Endodermal cell (in vitro differentiated cells): ENCODE measurements at regions not wholly inside any gene's neighbourhood (a gene's known extent, or its start where the extent isn't known, plus 50 kb on each side); places are given as distances from the start of the nearest gene placed in this dataset.

Source experiments
- DNase-seq: peaks from one replicate; pipeline ENCODE4 v3.0.0-alpha.2; 2017
- H3K27ac ChIP-seq: 2 replicates; pipeline ENCODE4 v1.5.1; 2013; ENCODE audit warnings: mild to moderate bottlenecking, low read depth, low read length, moderate library complexity
- H3K27me3 ChIP-seq: 2 replicates; pipeline ENCODE4 v1.6.1; 2013; ENCODE audit warnings: mild to moderate bottlenecking, low read length, moderate library complexity; ENCODE audit not compliant: insufficient read depth, control insufficient read depth, poor library complexity, severe bottlenecking
- H3K36me3 ChIP-seq: 2 replicates; pipeline ENCODE4 v1.7.0; 2013; ENCODE audit warnings: mild to moderate bottlenecking, low read length, moderate library complexity; ENCODE audit not compliant: control insufficient read depth, insufficient read depth
- H3K4me1 ChIP-seq: one replicate; pipeline ENCODE4 v1.7.0; 2013; ENCODE audit warnings: low read length; ENCODE audit not compliant: control insufficient read depth, insufficient read depth
- H3K4me3 ChIP-seq: 2 replicates; pipeline ENCODE4 v1.5.1; 2013; ENCODE audit warnings: mild to moderate bottlenecking, low read length, moderate library complexity
- H3K9ac ChIP-seq: 2 replicates; pipeline ENCODE4 v1.6.1; 2013; ENCODE audit warnings: mild to moderate bottlenecking, low read length, moderate library complexity; ENCODE audit not compliant: poor library complexity, severe bottlenecking; ENCODE audit errors: extremely low read depth
- H3K9me3 ChIP-seq: 2 replicates; pipeline ENCODE4 v1.6.1; 2013; ENCODE audit warnings: mild to moderate bottlenecking, low read length, moderate library complexity; ENCODE audit not compliant: control insufficient read depth
- H3K27ac Mint-ChIP-seq: 2 replicates; pipeline ENCODE4 v1.8.0; 2020; ENCODE audit warnings: mixed read lengths
- H3K27me3 Mint-ChIP-seq: 2 replicates; pipeline ENCODE4 v1.8.0; 2021; ENCODE audit warnings: mild to moderate bottlenecking, mixed read lengths; ENCODE audit not compliant: insufficient read depth
- H3K36me3 Mint-ChIP-seq: 2 replicates; pipeline ENCODE4 v1.8.0; 2020; ENCODE audit warnings: low read depth, mixed read lengths
- H3K4me1 Mint-ChIP-seq: 2 replicates; pipeline ENCODE4 v1.8.0; 2020; ENCODE audit warnings: mixed read lengths
- H3K4me3 Mint-ChIP-seq: 2 replicates; pipeline ENCODE4 v1.8.0; 2020; ENCODE audit warnings: mild to moderate bottlenecking, moderate library complexity, mixed read lengths
- H3K9me3 Mint-ChIP-seq: 2 replicates; pipeline ENCODE4 v1.8.0; 2020; ENCODE audit warnings: mild to moderate bottlenecking, mixed read lengths
- WGBS, 2 experiments: methylation state at CpG; one replicate each; pipeline versions ENCODE4 v1.1.5 to v1.1.7; 2013; ENCODE audit warnings: missing lambda C conversion rate in 2 of 2, mixed read lengths in 1 of 2; ENCODE audit not compliant: insufficient coverage in 1 of 2, insufficient read length in 1 of 2; 5-methylcytosine and 5-hydroxymethylcytosine counted together
- TF ChIP-seq, protein P1 (sequence below): fragments of 200-600 bp; sonication (generic); conservative IDR thresholded peaks from 2 replicates; pipeline ENCODE4 v1.5.0; 2021; ENCODE audit warnings: antibody characterized with exemption, mild to moderate bottlenecking

DNA sequence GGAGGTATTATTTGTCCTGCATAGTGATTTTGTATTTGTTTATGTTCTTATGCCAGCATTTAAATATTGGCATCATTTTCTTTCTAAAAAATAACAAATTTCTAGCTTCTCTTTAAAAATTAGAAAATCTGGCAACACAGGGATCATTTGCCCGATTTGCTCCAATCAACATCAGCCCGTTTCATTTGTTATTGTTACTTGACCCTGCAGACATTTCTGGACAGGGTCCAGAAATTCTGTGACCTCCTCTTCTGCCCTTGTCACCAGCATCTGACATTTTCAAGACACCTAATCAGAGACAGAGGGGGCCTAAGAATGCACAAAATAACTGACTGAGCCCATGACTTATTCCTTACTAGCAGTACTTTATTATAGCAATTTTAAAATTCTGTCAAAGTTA is 253.3 kb downstream of the MREG start:
- Histone ChIP-seq H3K9me3 (peaks cover 4% of the 10 kb centered on the region), H3K4me1 (no peaks in the 10 kb centered on the region), H3K27ac (no peak overlapping the region), H3K27me3 (no peaks in the 10 kb centered on the region), H3K9ac (no peak overlapping the region), H3K4me3 (no peak overlapping the region), H3K36me3 (no peaks in the 10 kb centered on the region)
- Mint-ChIP-seq H3K4me3 (no peak overlapping the region), H3K27me3 (no peaks in the 10 kb centered on the region), H3K36me3 (peaks cover 5% of the 10 kb centered on the region), H3K4me1 (no peaks in the 10 kb centered on the region), H3K27ac (no peak overlapping the region), H3K9me3 (peaks cover 8% of the 10 kb centered on the region)
- 94 to 97% methylated on average over 2 of the region's 2 CpGs for WGBS, 2 experiments
- no peak for DNase-seq
- TF ChIP-seq, protein P1, sequence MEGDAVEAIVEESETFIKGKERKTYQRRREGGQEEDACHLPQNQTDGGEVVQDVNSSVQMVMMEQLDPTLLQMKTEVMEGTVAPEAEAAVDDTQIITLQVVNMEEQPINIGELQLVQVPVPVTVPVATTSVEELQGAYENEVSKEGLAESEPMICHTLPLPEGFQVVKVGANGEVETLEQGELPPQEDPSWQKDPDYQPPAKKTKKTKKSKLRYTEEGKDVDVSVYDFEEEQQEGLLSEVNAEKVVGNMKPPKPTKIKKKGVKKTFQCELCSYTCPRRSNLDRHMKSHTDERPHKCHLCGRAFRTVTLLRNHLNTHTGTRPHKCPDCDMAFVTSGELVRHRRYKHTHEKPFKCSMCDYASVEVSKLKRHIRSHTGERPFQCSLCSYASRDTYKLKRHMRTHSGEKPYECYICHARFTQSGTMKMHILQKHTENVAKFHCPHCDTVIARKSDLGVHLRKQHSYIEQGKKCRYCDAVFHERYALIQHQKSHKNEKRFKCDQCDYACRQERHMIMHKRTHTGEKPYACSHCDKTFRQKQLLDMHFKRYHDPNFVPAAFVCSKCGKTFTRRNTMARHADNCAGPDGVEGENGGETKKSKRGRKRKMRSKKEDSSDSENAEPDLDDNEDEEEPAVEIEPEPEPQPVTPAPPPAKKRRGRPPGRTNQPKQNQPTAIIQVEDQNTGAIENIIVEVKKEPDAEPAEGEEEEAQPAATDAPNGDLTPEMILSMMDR, result no peak

DNA sequence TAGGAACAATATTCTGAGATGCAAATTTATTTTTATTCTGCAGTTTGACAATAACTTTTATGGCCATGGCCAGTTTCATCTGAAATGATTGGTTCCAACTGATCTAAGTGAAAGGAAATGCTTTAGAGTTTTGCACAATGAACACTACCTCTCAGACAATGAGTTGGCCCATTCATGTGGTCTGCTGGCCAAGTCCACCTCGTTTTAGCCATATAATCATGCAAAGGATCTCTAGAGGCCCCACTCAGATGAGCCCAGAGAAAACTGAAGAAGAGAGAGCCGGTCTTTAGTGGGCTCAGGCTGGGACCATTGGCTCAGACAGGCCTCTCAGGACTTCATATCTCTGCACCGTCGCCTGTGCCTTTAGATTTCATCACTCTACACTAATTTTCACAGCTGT is 254.7 kb downstream of the MREG start:
- Histone ChIP-seq H3K4me3 (no peak overlapping the region), H3K9ac (no peak overlapping the region), H3K4me1 (no peaks in the 10 kb centered on the region), H3K27me3 (no peaks in the 10 kb centered on the region), H3K36me3 (no peaks in the 10 kb centered on the region), H3K27ac (no peak overlapping the region), H3K9me3 (peaks cover 4% of the 10 kb centered on the region)
- Mint-ChIP-seq H3K9me3 (peaks cover 8% of the 10 kb centered on the region), H3K27ac (no peak overlapping the region), H3K36me3 (peaks cover 5% of the 10 kb centered on the region), H3K4me3 (no peak overlapping the region), H3K4me1 (no peaks in the 10 kb centered on the region), H3K27me3 (no peaks in the 10 kb centered on the region)
- TF ChIP-seq, protein P1, result no peak
- DNase-seq, result no peak
- WGBS, 2 experiments, result 75 to 92% methylated on average over 3 to 4 of the region's 4 CpGs

DNA sequence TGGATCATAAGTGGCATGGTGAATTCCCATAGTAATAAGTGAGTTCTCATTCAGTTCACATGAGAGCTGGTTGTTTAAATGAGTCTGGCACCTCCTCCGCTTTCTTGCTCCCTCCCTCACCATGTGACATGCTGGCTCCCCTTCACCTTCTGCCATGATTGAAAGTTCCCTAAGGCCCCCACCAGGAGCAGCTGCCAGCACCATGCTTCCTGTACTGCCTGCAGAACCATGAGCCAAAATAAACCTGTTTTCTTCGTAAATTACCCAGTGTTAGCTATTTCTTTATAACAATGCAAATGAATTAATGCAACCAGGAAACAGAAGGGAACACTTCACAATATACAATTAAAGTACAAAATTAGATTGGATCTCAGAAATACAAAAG is 257.0 kb downstream of the MREG start:
- Mint-ChIP-seq H3K9me3 (peaks cover 4% of the 10 kb centered on the region), H3K27ac (no peak overlapping the region), H3K27me3 (no peaks in the 10 kb centered on the region), H3K4me3 (no peak overlapping the region), H3K4me1 (no peaks in the 10 kb centered on the region), H3K36me3 (peaks cover 1% of the 10 kb centered on the region)
- 94 to 100% methylated on average over 1 to 2 of the region's 2 CpGs for WGBS, 2 experiments
- H3K27ac ChIP-seq, result no peak overlapping the region
- TF ChIP-seq, protein P1, result no peak
- no peak for DNase-seq
- H3K9me3 ChIP-seq, result peaks cover 4% of the 10 kb centered on the region
- no peak overlapping the region for H3K4me3 ChIP-seq
- H3K4me1 ChIP-seq, result no peaks in the 10 kb centered on the region
- no peaks in the 10 kb centered on the region for H3K27me3 ChIP-seq
- H3K9ac ChIP-seq, result no peak overlapping the region
- no peaks in the 10 kb centered on the region for H3K36me3 ChIP-seq
